Breast epithelium (tissue), 4 donors: ENCODE measurements at regions not wholly inside any gene's neighbourhood (a gene's known extent, or its start where the extent isn't known, plus 50 kb on each side); places are given as distances from the start of the nearest gene placed in this dataset.

ENCODE experiments used
- DNase-seq, 2 donors: peaks; one replicate each; pipeline ENCODE4 v3.0.0-alpha.2; 2019; ENCODE audit warnings: low spot score in 2 of 2
- H3K27ac ChIP-seq, 2 donors: fragments of 200-600 bp; sonication (generic) in 1 of 2; one replicate each; pipeline ENCODE4 v1.5.1; 2016 to 2019; ENCODE audit warnings: mild to moderate bottlenecking in 1 of 2
- H3K27me3 ChIP-seq, 2 donors: fragments of 200-600 bp; sonication (generic) in 1 of 2; one replicate each; pipeline versions ENCODE4 v1.5.1 to v1.6.0; 2017 to 2019; ENCODE audit warnings: control low read depth in 1 of 2, mild to moderate bottlenecking in 1 of 2
- H3K36me3 ChIP-seq: fragments of 200-600 bp; one replicate; pipeline ENCODE4 v1.5.1; 2019
- H3K4me1 ChIP-seq, 2 donors: fragments of 200-600 bp; sonication (generic); one replicate each; pipeline ENCODE4 v1.5.1; 2016 to 2019; ENCODE audit warnings: control low read depth in 1 of 2
- H3K4me3 ChIP-seq, 3 donors: fragments of 200-600 bp; sonication (generic); 1 replicate in 2 of 3; 2 replicates in 1 of 3; pipeline ENCODE4 v1.5.1; 2016 to 2019; ENCODE audit warnings: mild to moderate bottlenecking in 3 of 3, moderate library complexity in 2 of 3
- H3K9me3 ChIP-seq, 2 donors: fragments of 200-600 bp; sonication (generic) in 1 of 2; one replicate each; pipeline ENCODE4 v1.5.1; 2016 to 2019; ENCODE audit warnings: control low read depth in 1 of 2
- CTCF ChIP-seq, 3 donors: fragments of 450-650 bp; IDR thresholded peaks; one replicate each; pipeline ENCODE4 v1.5.1; 2016 to 2017; ENCODE audit warnings: antibody characterized with exemption in 3 of 3, mild to moderate bottlenecking in 3 of 3, moderate library complexity in 3 of 3
- POLR2A ChIP-seq: fragments of 450-650 bp; IDR thresholded peaks from one replicate; pipeline ENCODE4 v1.6.1; 2016; ENCODE audit warnings: antibody characterized with exemption, mild to moderate bottlenecking, moderate library complexity
- POLR2AphosphoS5 ChIP-seq, 3 donors: sonication (generic); formaldehyde crosslinking; IDR thresholded peaks; one replicate each; pipeline ENCODE4 v1.6.1; 2017; ENCODE audit warnings: antibody characterized with exemption in 3 of 3
- intact Hi-C: fragments of 100-400 bp; cut with DNase I; formaldehyde crosslinking; loops from one replicate; pipeline ENCODE4 v1.15.1; 2023; ENCODE audit warnings: low total_unique reads

- Histone ChIP-seq H3K4me1 (no peaks in the 10 kb centered on the region), H3K9me3 (no peaks in the 10 kb centered on the region), H3K27me3 (peaks cover 0 to 13% of the 10 kb centered on the region in 2 donors), H3K36me3 (no peaks in the 10 kb centered on the region), H3K27ac (no peak overlapping the region), H3K4me3 (no peak overlapping the region)
- intact Hi-C loops: no loop called here
- DNase-seq: no peak
- TF ChIP-seq CTCF (IDR thresholded peaks at IDR 0.05): no peak
- no peak for TF ChIP-seq POLR2A
- no peak for TF ChIP-seq POLR2AphosphoS5 (IDR thresholded peaks at IDR 0.05)
Observed at GRCh38 chrX:42456176-42456700, 321.7 kb downstream of the PPP1R2C start.

GRCh38 chrX:42450228-42450627 lies 327.7 kb downstream of the PPP1R2C start:
- intact Hi-C loops: no loop called here
- Histone ChIP-seq H3K9me3 (peaks cover 0 to 7% of the 10 kb centered on the region in 2 donors), H3K27ac (no peak overlapping the region), H3K4me3 (no peak overlapping the region), H3K4me1 (no peaks in the 10 kb centered on the region), H3K36me3 (no peaks in the 10 kb centered on the region), H3K27me3 (no peaks in the 10 kb centered on the region)
- DNase-seq: no peak
- TF ChIP-seq POLR2AphosphoS5 (IDR thresholded peaks at IDR 0.05) (no peak), POLR2A (no peak), CTCF (IDR thresholded peaks at IDR 0.05) (no peak)

- Histone ChIP-seq H3K9me3 (peaks cover 0 to 18% of the 10 kb centered on the region in 2 donors), H3K4me1 (no peaks in the 10 kb centered on the region), H3K36me3 (no peaks in the 10 kb centered on the region), H3K27me3 (peaks cover 0 to 6% of the 10 kb centered on the region in 2 donors), H3K27ac (no peak overlapping the region), H3K4me3 (no peak overlapping the region)
- DNase-seq: no peak
- no peak for TF ChIP-seq POLR2AphosphoS5 (IDR thresholded peaks at IDR 0.05)
- TF ChIP-seq POLR2A: no peak
- no peak for TF ChIP-seq CTCF (IDR thresholded peaks at IDR 0.05)
- intact Hi-C loops: no loop called here
Observed at GRCh38 chrX:42443267-42443666, 334.7 kb downstream of the PPP1R2C start.

GRCh38 chrX:42442745-42443144 lies 335.2 kb downstream of the PPP1R2C start:
- Histone ChIP-seq H3K27ac (no peak overlapping the region), H3K4me1 (no peaks in the 10 kb centered on the region), H3K36me3 (no peaks in the 10 kb centered on the region), H3K4me3 (no peak overlapping the region), H3K9me3 (peaks cover 0 to 18% of the 10 kb centered on the region in 2 donors), H3K27me3 (peaks cover 0 to 6% of the 10 kb centered on the region in 2 donors)
- TF ChIP-seq POLR2A: no peak
- intact Hi-C loops: no loop called here
- DNase-seq: no peak

- no peak for TF ChIP-seq POLR2A
- peaks cover 0 to 6% of the 10 kb centered on the region in 2 donors for H3K27me3 ChIP-seq
- DNase-seq: no peak
- H3K27ac ChIP-seq: no peak overlapping the region
- H3K4me3 ChIP-seq: no peak overlapping the region
- no peaks in the 10 kb centered on the region for H3K4me1 ChIP-seq
- peaks cover 0 to 9% of the 10 kb centered on the region in 2 donors for H3K9me3 ChIP-seq
- intact Hi-C loops: no loop called here
- no peaks in the 10 kb centered on the region for H3K36me3 ChIP-seq
Observed at GRCh38 chrX:42437211-42437610, 340.8 kb downstream of the PPP1R2C start.

GRCh38 chrX:42434458-42435166 lies 343.4 kb downstream of the PPP1R2C start:
- no peaks in the 10 kb centered on the region for H3K4me1 ChIP-seq
- peaks cover 0 to 9% of the 10 kb centered on the region in 2 donors for H3K9me3 ChIP-seq
- H3K27me3 ChIP-seq: peaks cover 0 to 15% of the 10 kb centered on the region in 2 donors
- TF ChIP-seq CTCF (IDR thresholded peaks at IDR 0.05) (no peak), POLR2AphosphoS5 (IDR thresholded peaks at IDR 0.05) (no peak), POLR2A (no peak)
- no peak overlapping the region for H3K27ac ChIP-seq
- intact Hi-C loops: no loop called here
- DNase-seq: no peak
- H3K4me3 ChIP-seq: no peak overlapping the region
- no peaks in the 10 kb centered on the region for H3K36me3 ChIP-seq
